GM23338 (cell line): ENCODE measurements at regions not wholly inside any gene's neighbourhood (a gene's known extent, or its start where the extent isn't known, plus 50 kb on each side); places are given as distances from the start of the nearest gene placed in this dataset.

Source experiments
- ATAC-seq: fragments of 200-7000 bp; cut with Tn5 transposase; 3 replicates; pipeline ENCODE4 v1.9.1; 2020
- DNase-seq: peaks from one replicate; pipeline ENCODE4 v3.0.0-alpha.2; 2015; ENCODE audit warnings: low spot score
- H2AFZ ChIP-seq: fragments of 200-600 bp; sonication (generic); 2 replicates; pipeline ENCODE4 v1.8.0; 2016; ENCODE audit warnings: antibody characterized with exemption, mild to moderate bottlenecking, moderate library complexity
- H3F3A ChIP-seq: fragments of 200-600 bp; sonication (generic); replicated peaks from 2 replicates; pipeline ENCODE4 v1.8.0; 2017; ENCODE audit warnings: antibody characterized with exemption, mixed run types, low read depth
- H3K27ac ChIP-seq: fragments of 200-600 bp; sonication (generic); 2 replicates; pipeline ENCODE4 v1.6.1; 2016; ENCODE audit warnings: low read depth
- H3K27me3 ChIP-seq: fragments of 200-600 bp; sonication (generic); 2 replicates; pipeline ENCODE4 v1.8.0; 2016; ENCODE audit warnings: mild to moderate bottlenecking, mixed run types, moderate library complexity; ENCODE audit not compliant: insufficient read depth
- H3K36me3 ChIP-seq: fragments of 200-600 bp; sonication (generic); 2 replicates; pipeline ENCODE4 v1.8.0; 2016; ENCODE audit warnings: mild to moderate bottlenecking; ENCODE audit not compliant: insufficient read depth
- H3K4me1 ChIP-seq: fragments of 200-600 bp; sonication (generic); 2 replicates; pipeline ENCODE4 v1.8.0; 2016; ENCODE audit warnings: mild to moderate bottlenecking, moderate library complexity; ENCODE audit not compliant: insufficient read depth
- H3K4me2 ChIP-seq: fragments of 200-600 bp; sonication (generic); 2 replicates; pipeline ENCODE4 v1.7.1; 2017; ENCODE audit warnings: mixed run types
- H3K4me3 ChIP-seq: fragments of 200-600 bp; sonication (generic); 2 replicates; pipeline ENCODE4 v1.6.1; 2016; ENCODE audit warnings: mixed run types
- H3K79me2 ChIP-seq: fragments of 200-600 bp; sonication (generic); replicated peaks from 2 replicates; pipeline ENCODE4 v1.8.0; 2017; ENCODE audit warnings: mild to moderate bottlenecking; ENCODE audit not compliant: insufficient read depth
- H3K9me2 ChIP-seq: fragments of 200-600 bp; sonication (generic); 2 replicates; pipeline ENCODE4 v1.8.0; 2017; ENCODE audit not compliant: insufficient read depth
- H4K20me1 ChIP-seq: fragments of 200-600 bp; sonication (generic); replicated peaks from 2 replicates; pipeline ENCODE4 v1.8.0; 2017; ENCODE audit warnings: mild to moderate bottlenecking; ENCODE audit not compliant: insufficient read depth
- H3K27ac Mint-ChIP-seq: 2 replicates; pipeline ENCODE4 v1.8.0; 2020; ENCODE audit warnings: inconsistent platforms, mild to moderate bottlenecking, moderate library complexity, mixed read lengths
- H3K27me3 Mint-ChIP-seq: 3 replicates; pipeline ENCODE4 v1.8.0; 2022; ENCODE audit warnings: low read depth, mild to moderate bottlenecking, moderate library complexity, mixed read lengths, inconsistent platforms; ENCODE audit not compliant: insufficient read depth, poor library complexity
- H3K36me3 Mint-ChIP-seq: 3 replicates; pipeline ENCODE4 v1.8.0; 2021; ENCODE audit warnings: low read depth, mild to moderate bottlenecking, inconsistent platforms, moderate library complexity, mixed read lengths
- H3K4me1 Mint-ChIP-seq: 3 replicates; pipeline ENCODE4 v1.8.0; 2020; ENCODE audit warnings: mild to moderate bottlenecking, inconsistent platforms, mixed read lengths
- H3K4me3 Mint-ChIP-seq: 3 replicates; pipeline ENCODE4 v1.8.0; 2021; ENCODE audit warnings: moderate library complexity, mild to moderate bottlenecking, inconsistent platforms, mixed read lengths
- H3K9me3 Mint-ChIP-seq: 3 replicates; pipeline ENCODE4 v1.8.0; 2020; ENCODE audit warnings: moderate library complexity, mild to moderate bottlenecking, inconsistent platforms, mixed read lengths
- CREB1 ChIP-seq: fragments of 250-450 bp; sonication (Bioruptor Pico); IDR thresholded peaks from 2 replicates; pipeline ENCODE4 v1.5.0; 2020; ENCODE audit warnings: low read depth, mild to moderate bottlenecking, moderate library complexity
- EZH2 ChIP-seq: fragments of 200-600 bp; sonication (generic); IDR thresholded peaks from one replicate; pipeline ENCODE4 v1.8.0; 2017; ENCODE audit warnings: antibody characterized with exemption, mild to moderate bottlenecking, low read depth; ENCODE audit not compliant: unreplicated experiment
- EZH2phosphoT487 ChIP-seq: fragments of 200-600 bp; sonication (generic); IDR thresholded peaks from one replicate; pipeline ENCODE4 v1.8.1; 2018; ENCODE audit warnings: antibody characterized with exemption; ENCODE audit not compliant: unreplicated experiment
- JUNB ChIP-seq: IDR thresholded peaks from one replicate; pipeline ENCODE4 v1.6.1; 2016; ENCODE audit warnings: antibody characterized with exemption; ENCODE audit not compliant: unreplicated experiment
- NANOG ChIP-seq: IDR thresholded peaks from 2 replicates; pipeline ENCODE4 v1.6.1; 2016; ENCODE audit warnings: antibody characterized with exemption, borderline replicate concordance
- POLR2AphosphoS5 ChIP-seq: IDR thresholded peaks from 2 replicates; pipeline ENCODE4 v1.6.1; 2016; ENCODE audit warnings: antibody characterized with exemption, low read depth
- STAT1 ChIP-seq: IDR thresholded peaks from one replicate; pipeline ENCODE4 v1.6.1; 2016; ENCODE audit warnings: antibody characterized with exemption; ENCODE audit not compliant: unreplicated experiment
- ZNF114 ChIP-seq: fragments of 250-450 bp; sonication (Bioruptor Pico); IDR thresholded peaks from 2 replicates; pipeline ENCODE4 v1.5.0; 2020; ENCODE audit warnings: mild to moderate bottlenecking, moderate library complexity
- ZNF331 ChIP-seq: fragments of 250-450 bp; sonication (Bioruptor Pico); IDR thresholded peaks from 2 replicates; pipeline ENCODE4 v1.5.0; 2020; ENCODE audit warnings: low read depth, mild to moderate bottlenecking, moderate library complexity
- TF ChIP-seq, protein P1 (sequence below): fragments of 250-450 bp; sonication (Bioruptor Pico); IDR thresholded peaks from 2 replicates; pipeline ENCODE4 v1.5.0; 2020; ENCODE audit warnings: mild to moderate bottlenecking, moderate library complexity
- TF ChIP-seq, protein P2 (sequence below): IDR thresholded peaks from one replicate; pipeline ENCODE4 v1.6.1; 2018; ENCODE audit warnings: antibody characterized with exemption; ENCODE audit not compliant: unreplicated experiment
- TF ChIP-seq, protein P3 (sequence below), 2 experiments: fragments of 200-600 bp in 1 of 2; sonication (generic) in 1 of 2; conservative IDR thresholded peaks; 2 replicates each; pipeline versions ENCODE4 v1.5.1 to v1.6.1; 2016 to 2017; ENCODE audit warnings: antibody characterized with exemption in 2 of 2, low read depth in 2 of 2, mild to moderate bottlenecking in 2 of 2, moderate library complexity in 1 of 2
- TF ChIP-seq, protein P4 (sequence below): IDR thresholded peaks from 2 replicates; pipeline ENCODE4 v1.6.1; 2016; ENCODE audit warnings: antibody characterized with exemption

DNA sequence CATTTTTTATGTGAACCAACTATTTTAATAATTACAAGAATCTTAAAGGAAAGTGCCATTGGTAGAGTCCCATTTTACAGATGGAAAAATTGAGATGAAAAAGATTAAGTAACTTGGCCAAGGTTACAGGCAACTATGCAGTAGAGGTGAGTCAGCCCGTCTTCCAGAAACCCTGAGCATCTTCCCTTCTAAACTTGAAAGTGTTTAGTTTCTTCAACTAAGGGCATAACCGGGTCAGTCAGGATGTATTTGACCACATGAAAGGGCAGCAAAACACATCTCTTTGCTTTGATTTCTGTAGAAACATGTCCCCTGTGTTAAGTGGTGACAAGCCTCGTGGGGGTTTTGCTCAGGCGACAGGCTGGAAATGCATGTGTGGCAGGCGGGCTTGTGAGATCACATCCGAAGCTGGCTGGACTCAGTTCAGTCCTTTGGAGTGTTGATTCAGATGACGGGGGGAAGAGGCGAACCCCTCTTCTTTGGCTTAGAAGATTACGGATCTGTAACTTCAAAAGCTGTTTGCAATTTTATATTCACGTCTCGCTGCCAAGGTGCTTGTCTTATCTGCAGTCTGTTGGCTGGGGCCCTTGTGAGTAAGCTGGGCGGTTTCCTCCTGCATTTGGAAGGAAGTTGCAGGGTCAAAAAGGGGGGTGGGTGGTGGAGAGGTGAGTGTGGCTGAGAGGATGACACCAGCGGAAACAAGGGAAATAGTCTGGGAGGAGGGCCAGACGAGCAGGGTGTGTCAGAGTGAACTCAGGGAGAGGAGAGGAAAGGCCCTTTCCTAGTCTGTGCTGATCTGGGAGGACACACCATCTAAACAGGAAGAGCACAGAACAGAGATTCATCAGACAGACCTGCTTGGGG lies 78.9 kb upstream of the RPS23 start:
- H3K4me3 Mint-ChIP-seq, result no peak overlapping the region
- no peaks in the 10 kb centered on the region for H4K20me1 ChIP-seq
- no peaks in the 10 kb centered on the region; the same call in none of the 2 replicates for H3K9me2 ChIP-seq
- H3K36me3 ChIP-seq, result no peaks in the 10 kb centered on the region
- H3K4me1 Mint-ChIP-seq, result peaks cover 8% of the 10 kb centered on the region; the same call in 1 of the 3 replicates
- no peak overlapping the region for H3K27ac ChIP-seq
- H2AFZ ChIP-seq, result peak overlapping the region; percentile 67; the same call in 1 of the 2 replicates
- TF ChIP-seq, protein P1, sequence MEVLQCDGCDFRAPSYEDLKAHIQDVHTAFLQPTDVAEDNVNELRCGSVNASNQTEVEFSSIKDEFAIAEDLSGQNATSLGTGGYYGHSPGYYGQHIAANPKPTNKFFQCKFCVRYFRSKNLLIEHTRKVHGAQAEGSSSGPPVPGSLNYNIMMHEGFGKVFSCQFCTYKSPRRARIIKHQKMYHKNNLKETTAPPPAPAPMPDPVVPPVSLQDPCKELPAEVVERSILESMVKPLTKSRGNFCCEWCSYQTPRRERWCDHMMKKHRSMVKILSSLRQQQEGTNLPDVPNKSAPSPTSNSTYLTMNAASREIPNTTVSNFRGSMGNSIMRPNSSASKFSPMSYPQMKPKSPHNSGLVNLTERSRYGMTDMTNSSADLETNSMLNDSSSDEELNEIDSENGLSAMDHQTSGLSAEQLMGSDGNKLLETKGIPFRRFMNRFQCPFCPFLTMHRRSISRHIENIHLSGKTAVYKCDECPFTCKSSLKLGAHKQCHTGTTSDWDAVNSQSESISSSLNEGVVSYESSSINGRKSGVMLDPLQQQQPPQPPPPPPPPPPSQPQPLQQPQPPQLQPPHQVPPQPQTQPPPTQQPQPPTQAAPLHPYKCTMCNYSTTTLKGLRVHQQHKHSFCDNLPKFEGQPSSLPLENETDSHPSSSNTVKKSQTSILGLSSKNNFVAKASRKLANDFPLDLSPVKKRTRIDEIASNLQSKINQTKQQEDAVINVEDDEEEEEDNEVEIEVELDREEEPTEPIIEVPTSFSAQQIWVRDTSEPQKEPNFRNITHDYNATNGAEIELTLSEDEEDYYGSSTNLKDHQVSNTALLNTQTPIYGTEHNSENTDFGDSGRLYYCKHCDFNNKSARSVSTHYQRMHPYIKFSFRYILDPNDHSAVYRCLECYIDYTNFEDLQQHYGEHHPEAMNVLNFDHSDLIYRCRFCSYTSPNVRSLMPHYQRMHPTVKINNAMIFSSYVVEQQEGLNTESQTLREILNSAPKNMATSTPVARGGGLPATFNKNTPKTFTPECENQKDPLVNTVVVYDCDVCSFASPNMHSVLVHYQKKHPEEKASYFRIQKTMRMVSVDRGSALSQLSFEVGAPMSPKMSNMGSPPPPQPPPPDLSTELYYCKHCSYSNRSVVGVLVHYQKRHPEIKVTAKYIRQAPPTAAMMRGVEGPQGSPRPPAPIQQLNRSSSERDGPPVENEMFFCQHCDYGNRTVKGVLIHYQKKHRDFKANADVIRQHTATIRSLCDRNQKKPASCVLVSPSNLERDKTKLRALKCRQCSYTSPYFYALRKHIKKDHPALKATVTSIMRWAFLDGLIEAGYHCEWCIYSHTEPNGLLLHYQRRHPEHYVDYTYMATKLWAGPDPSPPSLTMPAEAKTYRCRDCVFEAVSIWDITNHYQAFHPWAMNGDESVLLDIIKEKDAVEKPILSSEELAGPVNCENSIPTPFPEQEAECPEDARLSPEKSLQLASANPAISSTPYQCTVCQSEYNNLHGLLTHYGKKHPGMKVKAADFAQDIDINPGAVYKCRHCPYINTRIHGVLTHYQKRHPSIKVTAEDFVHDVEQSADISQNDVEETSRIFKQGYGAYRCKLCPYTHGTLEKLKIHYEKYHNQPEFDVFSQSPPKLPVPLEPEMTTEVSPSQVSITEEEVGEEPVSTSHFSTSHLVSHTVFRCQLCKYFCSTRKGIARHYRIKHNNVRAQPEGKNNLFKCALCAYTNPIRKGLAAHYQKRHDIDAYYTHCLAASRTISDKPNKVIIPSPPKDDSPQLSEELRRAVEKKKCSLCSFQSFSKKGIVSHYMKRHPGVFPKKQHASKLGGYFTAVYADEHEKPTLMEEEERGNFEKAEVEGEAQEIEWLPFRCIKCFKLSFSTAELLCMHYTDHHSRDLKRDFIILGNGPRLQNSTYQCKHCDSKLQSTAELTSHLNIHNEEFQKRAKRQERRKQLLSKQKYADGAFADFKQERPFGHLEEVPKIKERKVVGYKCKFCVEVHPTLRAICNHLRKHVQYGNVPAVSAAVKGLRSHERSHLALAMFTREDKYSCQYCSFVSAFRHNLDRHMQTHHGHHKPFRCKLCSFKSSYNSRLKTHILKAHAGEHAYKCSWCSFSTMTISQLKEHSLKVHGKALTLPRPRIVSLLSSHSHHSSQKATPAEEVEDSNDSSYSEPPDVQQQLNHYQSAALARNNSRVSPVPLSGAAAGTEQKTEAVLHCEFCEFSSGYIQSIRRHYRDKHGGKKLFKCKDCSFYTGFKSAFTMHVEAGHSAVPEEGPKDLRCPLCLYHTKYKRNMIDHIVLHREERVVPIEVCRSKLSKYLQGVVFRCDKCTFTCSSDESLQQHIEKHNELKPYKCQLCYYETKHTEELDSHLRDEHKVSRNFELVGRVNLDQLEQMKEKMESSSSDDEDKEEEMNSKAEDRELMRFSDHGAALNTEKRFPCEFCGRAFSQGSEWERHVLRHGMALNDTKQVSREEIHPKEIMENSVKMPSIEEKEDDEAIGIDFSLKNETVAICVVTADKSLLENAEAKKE (CRISPR knock-in tag), result no peak
- TF ChIP-seq, protein P2, sequence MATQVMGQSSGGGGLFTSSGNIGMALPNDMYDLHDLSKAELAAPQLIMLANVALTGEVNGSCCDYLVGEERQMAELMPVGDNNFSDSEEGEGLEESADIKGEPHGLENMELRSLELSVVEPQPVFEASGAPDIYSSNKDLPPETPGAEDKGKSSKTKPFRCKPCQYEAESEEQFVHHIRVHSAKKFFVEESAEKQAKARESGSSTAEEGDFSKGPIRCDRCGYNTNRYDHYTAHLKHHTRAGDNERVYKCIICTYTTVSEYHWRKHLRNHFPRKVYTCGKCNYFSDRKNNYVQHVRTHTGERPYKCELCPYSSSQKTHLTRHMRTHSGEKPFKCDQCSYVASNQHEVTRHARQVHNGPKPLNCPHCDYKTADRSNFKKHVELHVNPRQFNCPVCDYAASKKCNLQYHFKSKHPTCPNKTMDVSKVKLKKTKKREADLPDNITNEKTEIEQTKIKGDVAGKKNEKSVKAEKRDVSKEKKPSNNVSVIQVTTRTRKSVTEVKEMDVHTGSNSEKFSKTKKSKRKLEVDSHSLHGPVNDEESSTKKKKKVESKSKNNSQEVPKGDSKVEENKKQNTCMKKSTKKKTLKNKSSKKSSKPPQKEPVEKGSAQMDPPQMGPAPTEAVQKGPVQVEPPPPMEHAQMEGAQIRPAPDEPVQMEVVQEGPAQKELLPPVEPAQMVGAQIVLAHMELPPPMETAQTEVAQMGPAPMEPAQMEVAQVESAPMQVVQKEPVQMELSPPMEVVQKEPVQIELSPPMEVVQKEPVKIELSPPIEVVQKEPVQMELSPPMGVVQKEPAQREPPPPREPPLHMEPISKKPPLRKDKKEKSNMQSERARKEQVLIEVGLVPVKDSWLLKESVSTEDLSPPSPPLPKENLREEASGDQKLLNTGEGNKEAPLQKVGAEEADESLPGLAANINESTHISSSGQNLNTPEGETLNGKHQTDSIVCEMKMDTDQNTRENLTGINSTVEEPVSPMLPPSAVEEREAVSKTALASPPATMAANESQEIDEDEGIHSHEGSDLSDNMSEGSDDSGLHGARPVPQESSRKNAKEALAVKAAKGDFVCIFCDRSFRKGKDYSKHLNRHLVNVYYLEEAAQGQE, result no peak
- TF ChIP-seq ZNF331 (CRISPR knock-in tag) (no peak), STAT1 (no peak), POLR2AphosphoS5 (no peak), CREB1 (no peak), NANOG (no peak), EZH2 (no peak), ZNF114 (no peak), EZH2phosphoT487 (no peak), JUNB (no peak)
- TF ChIP-seq, protein P3, sequence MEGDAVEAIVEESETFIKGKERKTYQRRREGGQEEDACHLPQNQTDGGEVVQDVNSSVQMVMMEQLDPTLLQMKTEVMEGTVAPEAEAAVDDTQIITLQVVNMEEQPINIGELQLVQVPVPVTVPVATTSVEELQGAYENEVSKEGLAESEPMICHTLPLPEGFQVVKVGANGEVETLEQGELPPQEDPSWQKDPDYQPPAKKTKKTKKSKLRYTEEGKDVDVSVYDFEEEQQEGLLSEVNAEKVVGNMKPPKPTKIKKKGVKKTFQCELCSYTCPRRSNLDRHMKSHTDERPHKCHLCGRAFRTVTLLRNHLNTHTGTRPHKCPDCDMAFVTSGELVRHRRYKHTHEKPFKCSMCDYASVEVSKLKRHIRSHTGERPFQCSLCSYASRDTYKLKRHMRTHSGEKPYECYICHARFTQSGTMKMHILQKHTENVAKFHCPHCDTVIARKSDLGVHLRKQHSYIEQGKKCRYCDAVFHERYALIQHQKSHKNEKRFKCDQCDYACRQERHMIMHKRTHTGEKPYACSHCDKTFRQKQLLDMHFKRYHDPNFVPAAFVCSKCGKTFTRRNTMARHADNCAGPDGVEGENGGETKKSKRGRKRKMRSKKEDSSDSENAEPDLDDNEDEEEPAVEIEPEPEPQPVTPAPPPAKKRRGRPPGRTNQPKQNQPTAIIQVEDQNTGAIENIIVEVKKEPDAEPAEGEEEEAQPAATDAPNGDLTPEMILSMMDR (conservative IDR thresholded peaks at IDR 0.05; ENCODE audit: low read depth in 2 of 2), result no peak
- TF ChIP-seq, protein P4, sequence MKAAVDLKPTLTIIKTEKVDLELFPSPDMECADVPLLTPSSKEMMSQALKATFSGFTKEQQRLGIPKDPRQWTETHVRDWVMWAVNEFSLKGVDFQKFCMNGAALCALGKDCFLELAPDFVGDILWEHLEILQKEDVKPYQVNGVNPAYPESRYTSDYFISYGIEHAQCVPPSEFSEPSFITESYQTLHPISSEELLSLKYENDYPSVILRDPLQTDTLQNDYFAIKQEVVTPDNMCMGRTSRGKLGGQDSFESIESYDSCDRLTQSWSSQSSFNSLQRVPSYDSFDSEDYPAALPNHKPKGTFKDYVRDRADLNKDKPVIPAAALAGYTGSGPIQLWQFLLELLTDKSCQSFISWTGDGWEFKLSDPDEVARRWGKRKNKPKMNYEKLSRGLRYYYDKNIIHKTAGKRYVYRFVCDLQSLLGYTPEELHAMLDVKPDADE, result no peak
- no peak overlapping the region for H3K4me3 ChIP-seq
- H3K36me3 Mint-ChIP-seq, result no peaks in the 10 kb centered on the region
- H3K79me2 ChIP-seq, result no peaks in the 10 kb centered on the region
- H3K27me3 ChIP-seq, result no peaks in the 10 kb centered on the region
- H3K9me3 Mint-ChIP-seq, result no peaks in the 10 kb centered on the region
- no peaks in the 10 kb centered on the region for H3F3A ChIP-seq
- DNase-seq (peak; percentile 27), ATAC-seq (peak; percentile 50)
- no peaks in the 10 kb centered on the region for H3K27me3 Mint-ChIP-seq
- peak overlapping the region; percentile 51; the same call in 1 of the 2 replicates for H3K27ac Mint-ChIP-seq
- H3K4me1 ChIP-seq, result no peaks in the 10 kb centered on the region
- H3K4me2 ChIP-seq, result no peak overlapping the region
